Mesendoderm (in vitro differentiated cells): ENCODE measurements at regions not wholly inside any gene's neighbourhood (a gene's known extent, or its start where the extent isn't known, plus 50 kb on each side); places are given as distances from the start of the nearest gene placed in this dataset.

ENCODE experiments used
- DNase-seq: peaks from one replicate; pipeline ENCODE4 v3.0.0; 2013
- H2AK5ac ChIP-seq: 2 replicates; pipeline ENCODE4 v1.6.1; 2013; ENCODE audit warnings: low read length, inconsistent platforms
- H2BK120ac ChIP-seq: 2 replicates; pipeline ENCODE4 v1.6.1; 2013; ENCODE audit warnings: low read depth, mild to moderate bottlenecking, low read length, moderate library complexity, mixed read lengths
- H2BK15ac ChIP-seq: replicated peaks from 2 replicates; pipeline ENCODE4 v1.6.1; 2013; ENCODE audit warnings: low read depth, mild to moderate bottlenecking, moderate library complexity
- H2BK5ac ChIP-seq: 2 replicates; pipeline ENCODE4 v1.6.1; 2013; ENCODE audit warnings: low read length, inconsistent platforms
- H3K18ac ChIP-seq: 2 replicates; pipeline ENCODE4 v1.6.1; 2013; ENCODE audit warnings: mild to moderate bottlenecking, low read length, mixed read lengths
- H3K23ac ChIP-seq: one replicate; pipeline ENCODE4 v1.6.1; 2013; ENCODE audit warnings: low read length
- H3K27ac ChIP-seq: 2 replicates; pipeline ENCODE4 v1.5.1; 2013; ENCODE audit warnings: low read depth, mild to moderate bottlenecking, inconsistent platforms, low read length, moderate library complexity
- H3K27me3 ChIP-seq: 2 replicates; pipeline ENCODE4 v1.6.1; 2013; ENCODE audit warnings: low read length, control low read depth, mild to moderate bottlenecking, inconsistent platforms; ENCODE audit not compliant: insufficient read depth, poor library complexity
- H3K36me3 ChIP-seq: 2 replicates; pipeline ENCODE4 v1.6.1; 2013; ENCODE audit warnings: low read length, inconsistent platforms; ENCODE audit not compliant: control insufficient read depth, insufficient read depth
- H3K4ac ChIP-seq: one replicate; pipeline ENCODE4 v1.6.1; 2013; ENCODE audit warnings: low read depth, mild to moderate bottlenecking, low read length, moderate library complexity
- H3K4me1 ChIP-seq: 2 replicates; pipeline ENCODE4 v1.6.1; 2013; ENCODE audit warnings: low read depth, low read length, inconsistent platforms; ENCODE audit not compliant: control insufficient read depth
- H3K4me2 ChIP-seq: 2 replicates; pipeline ENCODE4 v1.6.1; 2013; ENCODE audit warnings: low read length
- H3K4me3 ChIP-seq: 2 replicates; pipeline ENCODE4 v1.5.1; 2013; ENCODE audit warnings: mild to moderate bottlenecking, low read length
- H3K56ac ChIP-seq: one replicate; pipeline ENCODE4 v1.6.1; 2013; ENCODE audit warnings: low read length
- H3K79me1 ChIP-seq: 2 replicates; pipeline ENCODE4 v1.6.1; 2013; ENCODE audit warnings: low read length, inconsistent platforms
- H3K79me2 ChIP-seq: 2 replicates; pipeline ENCODE4 v1.6.1; 2013; ENCODE audit warnings: mild to moderate bottlenecking, low read length; ENCODE audit not compliant: control insufficient read depth, insufficient read depth
- H3K9ac ChIP-seq: 2 replicates; pipeline ENCODE4 v1.6.1; 2013; ENCODE audit warnings: low read length, inconsistent platforms
- H4K5ac ChIP-seq: one replicate; pipeline ENCODE4 v1.6.1; 2013; ENCODE audit warnings: low read length
- H4K8ac ChIP-seq: one replicate; pipeline ENCODE4 v1.6.1; 2013; ENCODE audit warnings: low read depth, mild to moderate bottlenecking, control low read depth, low read length, moderate library complexity
- WGBS: extraction: QIAGEN DNeasy Blood & Tissue Kit; methylation state at CpG from one replicate; pipeline ENCODE4 v1.1.7; 2013; ENCODE audit warnings: low lambda C conversion rate, missing lambda C conversion rate; ENCODE audit not compliant: insufficient coverage; ENCODE audit errors: extremely low coverage; 5-methylcytosine and 5-hydroxymethylcytosine counted together

DNA sequence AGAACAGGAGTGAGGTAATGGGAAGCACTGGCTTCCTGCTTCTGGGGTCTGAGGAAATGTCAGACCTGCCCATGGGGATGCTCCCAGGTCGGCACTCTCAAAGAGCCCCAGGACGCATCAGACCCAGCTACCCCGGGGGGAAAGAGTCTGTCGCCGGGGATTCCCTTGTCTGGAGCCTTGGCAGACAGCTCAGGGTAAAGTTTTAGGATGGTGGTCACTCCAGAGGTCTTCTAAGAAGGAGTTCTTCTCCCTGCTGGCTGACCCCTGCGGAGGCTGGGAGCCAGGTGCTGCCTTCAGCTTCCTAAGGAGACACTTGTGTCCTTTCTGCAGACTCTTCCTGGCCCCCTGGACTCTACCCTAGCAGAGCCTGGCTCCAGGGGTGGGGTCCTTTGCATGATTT is 61.9 kb upstream of the PSEN2 start:
- no peak overlapping the region for H2BK5ac ChIP-seq
- DNase-seq: no peak
- H3K79me2 ChIP-seq: no peaks in the 10 kb centered on the region
- no peak overlapping the region for H2AK5ac ChIP-seq
- H3K36me3 ChIP-seq: no peaks in the 10 kb centered on the region
- H3K4ac ChIP-seq: no peak overlapping the region
- H3K4me3 ChIP-seq: no peak overlapping the region
- H3K4me1 ChIP-seq: no peaks in the 10 kb centered on the region
- H2BK15ac ChIP-seq: no peak overlapping the region
- no peak overlapping the region for H3K56ac ChIP-seq
- no peak overlapping the region for H3K27ac ChIP-seq
- H3K27me3 ChIP-seq: no peaks in the 10 kb centered on the region
- H2BK120ac ChIP-seq: no peak overlapping the region
- H3K9ac ChIP-seq: no peak overlapping the region
- H3K18ac ChIP-seq: no peak overlapping the region
- no peak overlapping the region for H3K4me2 ChIP-seq
- H3K23ac ChIP-seq: no peak overlapping the region
- H4K5ac ChIP-seq: no peak overlapping the region
- H3K79me1 ChIP-seq: no peaks in the 10 kb centered on the region
- no peak overlapping the region for H4K8ac ChIP-seq
- WGBS: no CpG with 5 or more reads among the region's 6 CpGs

DNA sequence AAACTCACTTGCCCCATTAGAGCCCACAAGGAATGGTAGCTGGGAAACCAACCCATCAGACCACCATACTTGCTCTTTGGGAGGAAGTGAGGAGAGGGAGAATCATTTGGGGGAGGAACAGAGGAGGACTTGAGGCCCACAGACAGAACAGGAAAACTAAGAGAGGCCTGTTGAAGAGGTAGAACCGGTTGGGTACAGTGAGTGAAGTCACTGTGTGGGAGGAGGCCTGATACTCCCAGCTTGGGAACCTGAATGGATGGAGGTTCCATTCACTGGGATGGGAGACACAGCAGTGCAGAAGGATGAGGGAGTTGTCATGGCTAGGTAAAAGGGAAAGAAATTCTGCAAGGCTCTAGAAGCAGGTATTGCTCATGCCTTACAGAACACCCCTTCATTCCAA is 63.4 kb upstream of the PSEN2 start:
- Histone ChIP-seq H3K56ac (no peak overlapping the region), H4K5ac (no peak overlapping the region), H2BK15ac (no peak overlapping the region), H3K4me1 (no peaks in the 10 kb centered on the region), H3K79me1 (no peaks in the 10 kb centered on the region), H3K4ac (no peak overlapping the region), H3K4me2 (no peak overlapping the region), H3K23ac (no peak overlapping the region), H2AK5ac (no peak overlapping the region), H3K27me3 (no peaks in the 10 kb centered on the region), H3K4me3 (no peak overlapping the region), H3K18ac (no peak overlapping the region), H4K8ac (no peak overlapping the region), H3K9ac (no peak overlapping the region), H3K36me3 (no peaks in the 10 kb centered on the region), H3K27ac (no peak overlapping the region), H2BK120ac (no peak overlapping the region), H3K79me2 (no peaks in the 10 kb centered on the region), H2BK5ac (no peak overlapping the region)
- no CpG with 5 or more reads among the region's 1 CpG for WGBS
- DNase-seq: no peak

DNA sequence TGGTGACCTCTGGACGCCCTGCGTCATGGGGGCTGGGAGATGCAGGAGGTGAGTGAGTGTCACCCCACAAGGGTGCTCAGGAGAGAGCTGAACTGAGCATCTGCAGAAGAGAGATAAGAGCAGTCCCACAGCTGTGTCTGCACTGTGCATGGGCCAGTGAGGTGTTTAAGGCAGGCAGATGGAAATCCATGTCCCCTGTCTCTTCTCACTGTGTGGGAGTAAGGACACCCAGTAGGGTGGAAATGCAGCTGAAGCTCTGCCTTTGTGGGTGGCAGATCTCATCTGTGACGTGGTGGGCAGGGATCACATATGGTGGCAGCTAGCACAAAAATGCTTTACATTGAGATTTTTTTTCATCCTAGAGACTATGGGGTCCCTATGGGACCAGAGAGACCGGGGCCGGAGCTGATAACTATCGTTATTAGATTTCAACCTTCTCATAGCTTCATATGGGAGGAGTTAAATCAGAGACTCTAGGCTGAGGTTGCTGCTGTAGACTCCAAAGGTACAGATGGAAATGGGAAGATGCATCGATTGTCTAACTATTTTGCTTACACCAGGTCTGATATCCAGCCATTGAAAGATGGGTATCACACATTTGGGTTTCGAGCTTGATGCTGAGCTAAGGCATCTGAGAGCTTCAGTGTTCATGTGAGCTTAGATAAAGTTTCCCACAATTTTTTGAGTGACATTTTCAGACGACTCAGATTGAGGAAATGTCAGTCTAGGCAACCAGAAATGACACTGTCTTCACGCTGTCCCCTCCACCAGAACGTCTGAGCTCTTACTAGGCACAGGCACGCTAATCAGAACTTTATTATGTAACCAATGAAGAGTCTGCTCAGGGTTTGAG is 65.3 kb upstream of the PSEN2 start:
- no CpG with 5 or more reads among the region's 12 CpGs for WGBS
- Histone ChIP-seq H3K56ac (no peak overlapping the region), H3K18ac (no peak overlapping the region), H2BK15ac (no peak overlapping the region), H3K23ac (no peak overlapping the region), H3K36me3 (no peaks in the 10 kb centered on the region), H3K4ac (no peak overlapping the region), H3K4me2 (no peak overlapping the region), H4K8ac (no peak overlapping the region), H3K79me2 (no peaks in the 10 kb centered on the region), H2BK5ac (no peak overlapping the region), H3K4me1 (no peaks in the 10 kb centered on the region), H2AK5ac (no peak overlapping the region), H2BK120ac (no peak overlapping the region), H3K79me1 (no peaks in the 10 kb centered on the region), H3K9ac (no peak overlapping the region), H3K4me3 (no peak overlapping the region), H4K5ac (no peak overlapping the region), H3K27me3 (no peaks in the 10 kb centered on the region), H3K27ac (no peak overlapping the region)
- no peak for DNase-seq

DNA sequence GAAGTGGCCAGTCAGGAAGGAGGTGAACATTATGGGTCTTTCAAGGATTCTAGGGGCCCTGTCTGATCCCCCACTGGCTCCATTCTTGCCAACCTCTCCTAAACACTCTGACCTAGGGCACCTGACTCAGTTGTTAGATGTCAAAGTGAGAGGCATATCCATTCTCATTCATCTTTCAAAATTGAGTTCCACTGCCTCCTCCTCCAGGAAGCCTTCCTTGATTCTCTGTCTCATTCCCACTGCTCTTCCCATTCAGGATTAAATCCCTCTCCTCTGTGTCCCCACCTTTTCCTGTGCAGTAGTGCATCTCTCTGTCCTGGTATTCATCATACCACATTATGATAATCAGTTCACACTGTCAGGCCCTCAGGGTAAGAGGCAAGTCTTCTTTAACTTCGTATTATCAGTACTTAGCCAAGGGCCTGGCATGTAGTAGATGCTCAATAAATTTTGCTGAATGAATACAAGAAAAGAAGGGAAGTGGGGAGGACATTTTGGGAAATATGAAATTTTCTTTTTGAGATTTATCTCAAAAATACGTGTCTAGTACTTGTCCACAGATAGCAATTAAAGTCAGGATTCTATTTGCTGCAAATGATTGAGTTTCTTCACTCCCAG is 61.8 kb upstream of the ITPKB start:
- WGBS: no CpG with 5 or more reads among the region's 2 CpGs
- H3K27ac ChIP-seq: no peak overlapping the region

DNA sequence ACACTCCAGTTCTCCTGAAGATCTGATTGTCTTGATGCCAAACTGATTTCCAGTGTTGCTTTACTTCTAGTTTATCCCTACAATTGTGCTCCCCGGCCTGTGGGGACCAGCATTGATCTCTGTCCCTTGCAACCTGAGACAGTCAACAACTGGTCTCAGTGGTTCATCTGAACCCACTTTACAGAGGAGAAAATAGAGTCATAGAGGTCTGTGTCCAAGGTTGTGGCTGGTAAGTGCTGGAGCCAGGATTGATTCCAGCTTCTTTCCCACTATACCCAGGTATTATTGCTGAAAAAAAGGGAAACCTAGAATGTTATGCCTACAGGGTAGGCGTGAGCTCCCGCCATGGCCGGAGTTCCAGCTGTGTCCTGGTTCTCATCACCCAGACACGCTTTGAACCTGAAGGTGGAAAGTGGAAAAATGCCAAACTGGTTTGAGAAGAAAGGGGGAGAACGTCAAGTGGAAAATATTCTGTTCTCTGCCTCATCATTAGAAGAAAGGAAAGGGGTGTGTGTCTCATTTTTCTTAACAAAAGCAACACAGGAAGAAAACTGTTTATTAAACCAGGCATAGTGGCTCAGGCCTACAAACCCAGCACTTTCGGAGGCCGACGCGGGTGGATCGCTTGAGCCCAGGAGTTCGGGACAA is 60.7 kb upstream of the ITPKB start:
- Histone ChIP-seq H3K56ac (no peak overlapping the region), H3K23ac (no peak overlapping the region), H3K4me1 (no peaks in the 10 kb centered on the region), H2BK15ac (no peak overlapping the region), H3K79me1 (no peaks in the 10 kb centered on the region), H3K79me2 (no peaks in the 10 kb centered on the region), H3K4me3 (no peak overlapping the region), H4K8ac (no peak overlapping the region), H3K18ac (no peak overlapping the region), H3K27ac (no peak overlapping the region), H3K27me3 (no peaks in the 10 kb centered on the region), H3K4me2 (no peak overlapping the region), H3K4ac (no peak overlapping the region), H4K5ac (no peak overlapping the region), H3K36me3 (no peaks in the 10 kb centered on the region), H2AK5ac (no peak overlapping the region), H2BK120ac (no peak overlapping the region), H3K9ac (no peak overlapping the region), H2BK5ac (no peak overlapping the region)
- no peak for DNase-seq
- WGBS: no CpG with 5 or more reads among the region's 12 CpGs

More for the DNA sequence above, 61.8 kb upstream of the ITPKB start:
- Histone ChIP-seq H3K4ac (no peak overlapping the region), H3K4me1 (no peaks in the 10 kb centered on the region), H2BK120ac (no peak overlapping the region), H3K4me3 (no peak overlapping the region), H3K56ac (no peak overlapping the region), H3K23ac (no peak overlapping the region), H3K4me2 (no peak overlapping the region), H4K8ac (no peak overlapping the region), H3K79me1 (no peaks in the 10 kb centered on the region), H4K5ac (no peak overlapping the region), H2BK15ac (no peak overlapping the region), H3K9ac (no peak overlapping the region), H3K36me3 (no peaks in the 10 kb centered on the region), H2AK5ac (no peak overlapping the region), H3K18ac (no peak overlapping the region), H3K27me3 (no peaks in the 10 kb centered on the region), H2BK5ac (no peak overlapping the region), H3K79me2 (no peaks in the 10 kb centered on the region)
- DNase-seq: no peak
